Gastroesophageal sphincter (tissue), 3 donors: ENCODE measurements at regions not wholly inside any gene's neighbourhood (a gene's known extent, or its start where the extent isn't known, plus 50 kb on each side); places are given as distances from the start of the nearest gene placed in this dataset.

Experiments used
- CTCF ChIP-seq, 4 experiments: fragments of 200-600 bp in 2 of 4; fragments of 450-650 bp in 2 of 4; sonication (generic) in 1 of 4; IDR thresholded peaks; one replicate each; pipeline ENCODE4 v1.5.1; 2017 to 2019; ENCODE audit warnings: antibody characterized with exemption in 4 of 4, mild to moderate bottlenecking in 2 of 4, moderate library complexity in 2 of 4
- EP300 ChIP-seq: sonication (generic); formaldehyde crosslinking; IDR thresholded peaks from one replicate; pipeline ENCODE4 v1.6.1; 2017; ENCODE audit warnings: antibody characterized with exemption, mild to moderate bottlenecking
- POLR2A ChIP-seq, 2 donors: fragments of 450-650 bp; IDR thresholded peaks; one replicate each; pipeline ENCODE4 v1.6.1; 2017; ENCODE audit warnings: antibody characterized with exemption in 2 of 2, mild to moderate bottlenecking in 2 of 2, moderate library complexity in 1 of 2
- POLR2AphosphoS5 ChIP-seq: sonication (generic); formaldehyde crosslinking; IDR thresholded peaks from one replicate; pipeline ENCODE4 v1.6.1; 2017; ENCODE audit warnings: antibody characterized with exemption

GRCh38 chr5:74325866-74326265 lies 314.7 kb downstream of the ENC1 start:
- no peak for TF ChIP-seq CTCF (IDR thresholded peaks at IDR 0.05)
- no peak for TF ChIP-seq POLR2AphosphoS5
- no peak for TF ChIP-seq POLR2A (IDR thresholded peaks at IDR 0.05)
- no peak for TF ChIP-seq EP300
